ENCODE measurements at regions not wholly inside any gene's neighbourhood (a gene's known extent, or its start where the extent isn't known, plus 50 kb on each side); places are given as distances from the start of the nearest gene placed in this dataset.

GRCh38 chr18:54726143-54726542 lies 102.1 kb upstream of the RAB27B start:
- no peaks in the 10 kb centered on the region for H3K36me3 Mint-ChIP-seq (ENCODE audit: low read depth)
- H3K4me1 Mint-ChIP-seq (ENCODE audit: low read depth) = no peaks in the 10 kb centered on the region
- H3K27me3 Mint-ChIP-seq = peaks cover 11% of the 10 kb centered on the region
- H3K9me3 Mint-ChIP-seq = no peaks in the 10 kb centered on the region
- CTCF ChIA-PET = no interaction called here
- ATAC-seq = no peak
- TF ChIP-seq, protein P1, sequence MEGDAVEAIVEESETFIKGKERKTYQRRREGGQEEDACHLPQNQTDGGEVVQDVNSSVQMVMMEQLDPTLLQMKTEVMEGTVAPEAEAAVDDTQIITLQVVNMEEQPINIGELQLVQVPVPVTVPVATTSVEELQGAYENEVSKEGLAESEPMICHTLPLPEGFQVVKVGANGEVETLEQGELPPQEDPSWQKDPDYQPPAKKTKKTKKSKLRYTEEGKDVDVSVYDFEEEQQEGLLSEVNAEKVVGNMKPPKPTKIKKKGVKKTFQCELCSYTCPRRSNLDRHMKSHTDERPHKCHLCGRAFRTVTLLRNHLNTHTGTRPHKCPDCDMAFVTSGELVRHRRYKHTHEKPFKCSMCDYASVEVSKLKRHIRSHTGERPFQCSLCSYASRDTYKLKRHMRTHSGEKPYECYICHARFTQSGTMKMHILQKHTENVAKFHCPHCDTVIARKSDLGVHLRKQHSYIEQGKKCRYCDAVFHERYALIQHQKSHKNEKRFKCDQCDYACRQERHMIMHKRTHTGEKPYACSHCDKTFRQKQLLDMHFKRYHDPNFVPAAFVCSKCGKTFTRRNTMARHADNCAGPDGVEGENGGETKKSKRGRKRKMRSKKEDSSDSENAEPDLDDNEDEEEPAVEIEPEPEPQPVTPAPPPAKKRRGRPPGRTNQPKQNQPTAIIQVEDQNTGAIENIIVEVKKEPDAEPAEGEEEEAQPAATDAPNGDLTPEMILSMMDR (IDR thresholded peaks at IDR 0.05) = no peak
- no peak overlapping the region for H3K4me3 Mint-ChIP-seq
- POLR2A ChIA-PET = no interaction called here
- intact Hi-C loops (cut with micrococcal nuclease) = no loop called here
- DNase-seq = no peak
- H3K27ac Mint-ChIP-seq = no peak overlapping the region

- ATAC-seq = no peak
- Mint-ChIP-seq H3K4me1 (ENCODE audit: low read depth) (peaks cover 3% of the 10 kb centered on the region), H3K27me3 (peaks cover 8% of the 10 kb centered on the region), H3K27ac (no peak overlapping the region), H3K36me3 (ENCODE audit: low read depth) (no peaks in the 10 kb centered on the region), H3K9me3 (no peaks in the 10 kb centered on the region), H3K4me3 (no peak overlapping the region)
- TF ChIP-seq, protein P1 (IDR thresholded peaks at IDR 0.05) = no peak
- intact Hi-C loops (cut with micrococcal nuclease) = no loop called here
- ChIA-PET POLR2A (no interaction called here), CTCF (no interaction called here)
- no peak for DNase-seq
Measured at GRCh38 chr18:54734059-54734458, 94.2 kb upstream of the RAB27B start.

DNA sequence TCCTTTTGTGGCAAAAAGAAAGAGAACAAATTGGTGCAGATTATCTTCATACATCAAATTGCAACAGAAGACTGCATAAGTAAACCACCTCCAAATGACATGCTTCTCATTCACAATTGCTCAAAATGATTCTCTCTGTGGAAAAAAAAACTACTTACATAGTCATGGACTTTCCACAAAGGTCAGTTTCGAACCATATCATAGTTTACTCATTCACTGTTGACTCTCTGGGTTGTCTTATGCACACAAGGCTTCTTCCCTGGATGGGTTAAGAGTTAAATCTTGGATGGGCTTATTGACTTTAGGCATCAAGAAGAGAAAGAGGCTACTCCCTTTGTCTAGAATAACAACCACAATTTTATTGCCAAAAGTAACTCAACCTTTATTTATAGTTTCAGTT lies 91.3 kb upstream of the RAB27B start:
- CTCF ChIA-PET = no interaction called here
- intact Hi-C loops (cut with micrococcal nuclease) = no loop called here
- POLR2A ChIA-PET = no interaction called here

DNA sequence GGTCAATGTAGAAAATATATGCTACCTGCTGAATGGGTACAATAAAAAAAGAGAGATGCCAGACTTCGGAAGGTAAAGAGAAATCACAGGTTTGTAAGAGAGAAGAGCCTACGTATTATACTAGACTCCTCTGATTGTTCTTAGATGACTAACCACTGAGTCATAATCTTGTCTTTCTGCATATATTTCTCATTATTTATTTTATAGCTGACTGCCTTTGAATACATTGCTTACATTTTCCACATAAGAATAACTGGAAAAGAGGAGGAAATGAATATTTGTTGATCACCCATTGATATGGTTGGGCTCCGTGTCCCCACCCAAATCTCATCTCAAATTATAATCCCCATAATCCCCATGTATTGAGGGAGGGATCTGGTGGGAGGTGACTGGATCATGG lies 90.3 kb upstream of the RAB27B start:
- ATAC-seq = no peak
- Mint-ChIP-seq H3K4me1 (ENCODE audit: low read depth) (peaks cover 3% of the 10 kb centered on the region), H3K36me3 (ENCODE audit: low read depth) (no peaks in the 10 kb centered on the region), H3K9me3 (no peaks in the 10 kb centered on the region), H3K27me3 (peaks cover 8% of the 10 kb centered on the region), H3K27ac (no peak overlapping the region), H3K4me3 (no peak overlapping the region)
- intact Hi-C loops (cut with micrococcal nuclease) = no loop called here
- ChIA-PET CTCF (no interaction called here), POLR2A (no interaction called here)
- no peak for DNase-seq
- TF ChIP-seq, protein P1 (IDR thresholded peaks at IDR 0.05) = no peak

More for the DNA sequence above, 91.3 kb upstream of the RAB27B start:
- H3K36me3 Mint-ChIP-seq (ENCODE audit: low read depth) = no peaks in the 10 kb centered on the region
- no peak for ATAC-seq
- H3K4me1 Mint-ChIP-seq (ENCODE audit: low read depth) = peaks cover 3% of the 10 kb centered on the region
- TF ChIP-seq, protein P1 (IDR thresholded peaks at IDR 0.05) = no peak
- no peak for DNase-seq
- H3K27me3 Mint-ChIP-seq = peaks cover 8% of the 10 kb centered on the region
- no peaks in the 10 kb centered on the region for H3K9me3 Mint-ChIP-seq
- no peak overlapping the region for H3K4me3 Mint-ChIP-seq
- no peak overlapping the region for H3K27ac Mint-ChIP-seq

DNA sequence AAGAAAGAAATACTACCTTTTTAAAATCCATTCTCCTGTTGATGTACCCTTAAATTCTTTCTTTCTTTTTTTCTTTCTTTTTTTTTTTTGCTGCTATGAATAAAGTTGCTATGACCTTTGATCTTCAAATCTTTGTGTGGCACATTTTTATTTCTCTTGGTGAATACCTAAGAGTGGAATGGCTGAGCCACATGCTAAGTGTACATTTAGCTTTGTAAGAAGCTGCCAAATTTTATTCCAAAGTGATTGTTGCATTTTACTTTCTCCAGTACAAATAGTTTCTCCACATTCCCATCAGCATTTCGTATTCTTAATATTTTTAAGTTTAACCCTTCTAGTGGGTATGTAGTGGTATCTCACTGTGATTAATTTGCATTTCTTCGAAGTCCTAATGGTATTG lies 88.8 kb upstream of the RAB27B start:
- DNase-seq (no peak), ATAC-seq (no peak)
- TF ChIP-seq, protein P1 (IDR thresholded peaks at IDR 0.05) = no peak
- Mint-ChIP-seq H3K36me3 (ENCODE audit: low read depth) (no peaks in the 10 kb centered on the region), H3K27me3 (peaks cover 4% of the 10 kb centered on the region), H3K9me3 (no peaks in the 10 kb centered on the region), H3K4me1 (ENCODE audit: low read depth) (peaks cover 3% of the 10 kb centered on the region), H3K4me3 (no peak overlapping the region), H3K27ac (no peak overlapping the region)
- ChIA-PET POLR2A (no interaction called here), CTCF (no interaction called here)
- intact Hi-C loops (cut with micrococcal nuclease) = no loop called here

Measured in activated CD8-positive, alpha-beta T cell treated with anti-CD3 and anti-CD28 coated beads for 36 hours (primary cell).